HG03469 (cell line): ENCODE measurements at regions not wholly inside any gene's neighbourhood (a gene's known extent, or its start where the extent isn't known, plus 50 kb on each side); places are given as distances from the start of the nearest gene placed in this dataset.
"Not testable (repeated sequence)": the region's sequence is repeated elsewhere in the genome, so short reads cannot be mapped to it uniquely, and the experiment has no call there.

ENCODE experiments used
- ATAC-seq: cut with Tn5 transposase; IDR thresholded peaks from one replicate; pipeline ENCODE4 v1.9.1; 2021; ENCODE audit warnings: mild to moderate bottlenecking, moderate library complexity, moderate number of reproducible peaks; ENCODE audit not compliant: unreplicated experiment

GRCh38 chr6:149127212-149127611 lies 190.3 kb upstream of the TAB2 start:
- ATAC-seq, result no peak

GRCh38 chr6:149128489-149129145 lies 188.9 kb upstream of the TAB2 start:
- ATAC-seq, result no peak

- ATAC-seq, result no peak
Measured at GRCh38 chr6:149129371-149130077, 188.0 kb upstream of the TAB2 start.

GRCh38 chr6:149130090-149130489 lies 187.4 kb upstream of the TAB2 start:
- no peak for ATAC-seq

GRCh38 chr6:149130508-149130907 lies 187.0 kb upstream of the TAB2 start:
- ATAC-seq, result no peak

- no peak for ATAC-seq
Measured at GRCh38 chr6:149131891-149132290, 185.6 kb upstream of the TAB2 start.

- no peak for ATAC-seq
Measured at GRCh38 chr6:149132336-149132735, 185.2 kb upstream of the TAB2 start.

- ATAC-seq, result no peak
Measured at GRCh38 chr6:149134511-149134933, 183.0 kb upstream of the TAB2 start.

- no peak for ATAC-seq
Measured at GRCh38 chr6:149135809-149136208, 181.7 kb upstream of the TAB2 start.

GRCh38 chr6:149136273-149136912 lies 181.1 kb upstream of the TAB2 start:
- ATAC-seq, result no peak

- ATAC-seq, result no peak
Measured at GRCh38 chr6:149136913-149137286, 180.6 kb upstream of the TAB2 start.

GRCh38 chr6:149137594-149137993 lies 179.9 kb upstream of the TAB2 start:
- no peak for ATAC-seq

GRCh38 chr6:149138089-149138488 lies 179.4 kb upstream of the TAB2 start:
- no peak for ATAC-seq

- ATAC-seq, result no peak
Measured at GRCh38 chr6:149138699-149139294, 178.7 kb upstream of the TAB2 start.

- ATAC-seq, result no peak
Measured at GRCh38 chr6:149139782-149140136, 177.8 kb upstream of the TAB2 start.

- peak; percentile 64 for ATAC-seq
Measured at GRCh38 chr6:149140137-149140909, 177.2 kb upstream of the TAB2 start.

GRCh38 chr6:149140910-149141290 lies 176.6 kb upstream of the TAB2 start:
- no peak for ATAC-seq

GRCh38 chr6:149142924-149143429 lies 174.5 kb upstream of the TAB2 start:
- no peak for ATAC-seq

- not testable (repeated sequence) for ATAC-seq
Measured at GRCh38 chr6:149145800-149146199, 171.7 kb upstream of the TAB2 start.

GRCh38 chr6:149147195-149147594 lies 170.3 kb upstream of the TAB2 start:
- no peak for ATAC-seq
